ENCODE measurements at regions not wholly inside any gene's neighbourhood (a gene's known extent, or its start where the extent isn't known, plus 50 kb on each side); places are given as distances from the start of the nearest gene placed in this dataset.

DNA sequence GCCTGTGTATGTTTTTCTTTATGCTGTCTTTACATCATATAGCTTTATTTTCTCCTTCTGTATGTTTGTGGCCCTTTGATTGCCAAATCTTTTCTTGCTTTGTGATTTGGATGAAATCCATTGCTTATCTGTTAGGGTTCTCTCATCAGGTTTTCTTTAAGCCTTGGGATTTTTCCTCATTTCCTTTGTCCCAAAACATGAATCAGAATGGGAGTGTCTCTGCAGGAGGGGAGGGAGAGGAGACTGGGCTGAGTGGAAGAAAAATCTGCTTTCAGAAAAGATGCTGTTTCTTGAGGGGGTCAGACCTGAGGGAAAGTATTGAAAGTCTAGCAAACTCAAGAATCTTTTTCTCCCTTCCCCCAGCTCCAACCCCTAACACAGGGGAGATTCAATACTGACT is 758.0 kb upstream of the MMS22L start:
- Histone ChIP-seq H3K9me3 (no peaks in the 10 kb centered on the region), H3K4me1 (no peaks in the 10 kb centered on the region), H3K4me3 (no peak overlapping the region), H3K27me3 (peaks cover 0 to 22% (median 0%) of the 10 kb centered on the region in 9 donors), H3K36me3 (no peaks in the 10 kb centered on the region), H3K27ac (no peak overlapping the region)
- intact Hi-C loops (cut with DNase I): loop anchor here in 4 of 10 donors (2.0 to 10.0 kb wide), 4 partner anchors 456 to 544 kb away; no protein-coding TSS in a partner anchor
- TF ChIP-seq, protein P1, sequence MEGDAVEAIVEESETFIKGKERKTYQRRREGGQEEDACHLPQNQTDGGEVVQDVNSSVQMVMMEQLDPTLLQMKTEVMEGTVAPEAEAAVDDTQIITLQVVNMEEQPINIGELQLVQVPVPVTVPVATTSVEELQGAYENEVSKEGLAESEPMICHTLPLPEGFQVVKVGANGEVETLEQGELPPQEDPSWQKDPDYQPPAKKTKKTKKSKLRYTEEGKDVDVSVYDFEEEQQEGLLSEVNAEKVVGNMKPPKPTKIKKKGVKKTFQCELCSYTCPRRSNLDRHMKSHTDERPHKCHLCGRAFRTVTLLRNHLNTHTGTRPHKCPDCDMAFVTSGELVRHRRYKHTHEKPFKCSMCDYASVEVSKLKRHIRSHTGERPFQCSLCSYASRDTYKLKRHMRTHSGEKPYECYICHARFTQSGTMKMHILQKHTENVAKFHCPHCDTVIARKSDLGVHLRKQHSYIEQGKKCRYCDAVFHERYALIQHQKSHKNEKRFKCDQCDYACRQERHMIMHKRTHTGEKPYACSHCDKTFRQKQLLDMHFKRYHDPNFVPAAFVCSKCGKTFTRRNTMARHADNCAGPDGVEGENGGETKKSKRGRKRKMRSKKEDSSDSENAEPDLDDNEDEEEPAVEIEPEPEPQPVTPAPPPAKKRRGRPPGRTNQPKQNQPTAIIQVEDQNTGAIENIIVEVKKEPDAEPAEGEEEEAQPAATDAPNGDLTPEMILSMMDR (IDR thresholded peaks at IDR 0.05): no peak
- TF ChIP-seq POLR2A (IDR thresholded peaks at IDR 0.05): no peak
- DNase-seq: no peak
- ATAC-seq: no peak

DNA sequence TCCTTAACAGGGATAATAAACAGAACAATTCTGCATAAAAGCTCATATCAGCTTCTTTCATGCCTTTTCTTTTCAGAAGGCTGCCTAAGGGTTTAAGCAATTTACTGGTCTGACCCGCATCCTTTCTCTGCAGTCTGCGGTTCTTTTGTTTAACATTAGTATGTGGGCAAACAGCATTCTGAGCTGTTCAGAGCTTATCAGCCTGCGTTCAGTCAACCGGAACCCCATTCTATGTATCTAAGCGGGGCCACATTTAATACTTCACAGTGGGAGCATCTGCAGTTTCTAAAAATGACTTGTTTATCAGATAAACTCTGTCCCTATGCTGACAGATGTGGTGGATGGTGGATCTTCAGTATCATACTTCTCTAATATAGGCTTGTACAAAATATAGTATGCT is 758.9 kb upstream of the MMS22L start:
- intact Hi-C loops (cut with DNase I): loop anchor here in 4 of 10 donors (2.0 to 10.0 kb wide), 4 partner anchors 457 to 545 kb away; no protein-coding TSS in a partner anchor
- Histone ChIP-seq H3K4me3 (no peak overlapping the region), H3K4me1 (no peaks in the 10 kb centered on the region), H3K27ac (no peak overlapping the region), H3K36me3 (no peaks in the 10 kb centered on the region), H3K27me3 (peaks cover 0 to 25% (median 0%) of the 10 kb centered on the region in 9 donors), H3K9me3 (no peaks in the 10 kb centered on the region)
- no peak for DNase-seq
- no peak for TF ChIP-seq POLR2A (IDR thresholded peaks at IDR 0.05)
- TF ChIP-seq, protein P1 (IDR thresholded peaks at IDR 0.05): no peak
- 41 to 47% (median 44%) methylated on average over 5 of the region's 5 CpGs for WGBS, 4 donors
- no peak for ATAC-seq

DNA sequence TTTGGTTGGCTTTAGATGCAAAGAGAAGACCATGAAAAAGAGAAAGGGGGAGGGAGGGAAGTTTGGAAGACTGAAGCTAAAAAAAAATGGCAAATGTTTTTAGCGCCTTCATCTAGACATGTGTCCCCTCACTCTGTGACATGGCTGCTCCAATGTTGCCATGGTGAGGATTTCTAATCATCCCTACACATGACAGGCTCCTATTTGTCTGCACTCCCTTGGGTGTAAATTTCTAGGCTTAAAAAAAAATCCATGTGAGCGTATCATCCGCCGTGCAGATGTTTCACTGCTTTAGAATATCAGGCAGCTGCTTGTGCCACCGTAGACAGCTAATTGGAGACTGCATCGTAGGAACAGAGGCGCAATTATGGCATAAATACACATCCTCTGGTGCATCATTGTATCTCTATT is 761.1 kb upstream of the MMS22L start:
- no peak for ATAC-seq
- TF ChIP-seq, protein P1 (IDR thresholded peaks at IDR 0.05): no peak
- no peak for TF ChIP-seq POLR2A (IDR thresholded peaks at IDR 0.05)
- DNase-seq: no peak
- H3K4me3 ChIP-seq: no peak overlapping the region
- no peaks in the 10 kb centered on the region for H3K4me1 ChIP-seq
- 71 to 84% (median 74%) methylated on average over 7 of the region's 7 CpGs for WGBS, 4 donors
- H3K9me3 ChIP-seq: no peaks in the 10 kb centered on the region
- peaks cover 0 to 25% (median 0%) of the 10 kb centered on the region in 9 donors for H3K27me3 ChIP-seq
- intact Hi-C loops (cut with DNase I): loop anchor here in 3 of 10 donors (5.0 to 10.0 kb wide), 3 partner anchors 459 to 547 kb away; no protein-coding TSS in a partner anchor
- H3K36me3 ChIP-seq: no peaks in the 10 kb centered on the region
- no peak overlapping the region for H3K27ac ChIP-seq

DNA sequence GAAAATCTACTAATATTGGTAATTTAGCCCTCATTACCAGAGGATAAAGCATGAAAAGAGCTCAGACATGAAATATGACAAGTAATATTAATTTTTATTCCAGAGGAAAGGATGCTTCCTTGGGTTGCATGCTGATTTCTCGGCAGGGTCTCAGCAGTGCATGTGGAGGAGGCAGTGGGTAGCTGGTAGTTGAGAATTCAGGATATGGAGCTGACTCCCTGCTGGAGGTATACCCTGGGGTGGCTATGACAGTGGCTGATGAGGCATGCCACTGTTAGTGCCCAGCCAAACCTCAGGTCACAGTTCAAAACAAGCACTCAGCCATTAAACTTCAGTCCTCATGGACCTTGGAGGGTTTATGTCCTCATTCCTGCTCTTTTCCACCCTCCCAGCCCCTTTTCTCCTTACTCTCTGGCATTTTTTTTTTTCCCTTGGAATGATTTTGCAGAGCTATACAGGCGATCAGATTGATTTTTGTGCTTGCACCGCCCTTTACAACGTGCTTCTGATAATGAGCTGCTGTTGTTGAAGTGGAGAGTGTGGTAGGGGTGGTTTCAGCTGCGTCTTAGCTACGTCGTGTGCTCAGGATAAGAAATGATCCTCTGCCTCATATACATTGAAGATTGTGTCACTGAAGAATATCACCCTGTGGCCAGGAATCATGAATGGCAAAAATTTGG is 761.9 kb upstream of the MMS22L start:
- no peak overlapping the region for H3K27ac ChIP-seq
- 26 to 38% (median 34%) methylated on average over 7 of the region's 7 CpGs for WGBS, 4 donors
- H3K27me3 ChIP-seq: peaks cover 0 to 25% (median 0%) of the 10 kb centered on the region in 9 donors
- intact Hi-C loops (cut with DNase I): loop anchor here in 3 of 10 donors (5.0 to 10.0 kb wide), 3 partner anchors 460 to 548 kb away; no protein-coding TSS in a partner anchor
- H3K36me3 ChIP-seq: no peaks in the 10 kb centered on the region
- no peaks in the 10 kb centered on the region for H3K4me1 ChIP-seq
- no peak overlapping the region for H3K4me3 ChIP-seq
- no peak for TF ChIP-seq POLR2A (IDR thresholded peaks at IDR 0.05)
- no peak for ATAC-seq
- no peak for DNase-seq
- no peaks in the 10 kb centered on the region for H3K9me3 ChIP-seq
